ENCODE measurements at regions not wholly inside any gene's neighbourhood (a gene's known extent, or its start where the extent isn't known, plus 50 kb on each side); places are given as distances from the start of the nearest gene placed in this dataset.

- Histone ChIP-seq H3K27ac (ENCODE audit: low read depth in 1 of 2, low read length in 2 of 2) (no peak overlapping the region), H3K36me3 (ENCODE audit: control insufficient read depth in 4 of 4, insufficient read depth in 3 of 4, low read depth in 1 of 4, low read length in 3 of 4) (no peaks in the 10 kb centered on the region), H3K9me3 (ENCODE audit: control insufficient read depth in 4 of 4, low read length in 3 of 4) (no peaks in the 10 kb centered on the region), H3K4me1 (ENCODE audit: control insufficient read depth in 4 of 4, insufficient read depth in 4 of 4, low read length in 3 of 4) (no peaks in the 10 kb centered on the region), H3K4me3 (ENCODE audit: low read depth in 1 of 3, low read length in 3 of 3) (no peak overlapping the region), H3K27me3 (ENCODE audit: control insufficient read depth in 4 of 4, insufficient read depth in 4 of 4, low read length in 3 of 4) (no peaks in the 10 kb centered on the region), H3K9ac (ENCODE audit: low read depth in 1 of 2, low read length in 2 of 2) (no peak overlapping the region)
- WGBS, result 58% methylated on average over 3 of the region's 3 CpGs
- TF ChIP-seq REST (IDR thresholded peaks at IDR 0.05) (no peak), HNF4G (IDR thresholded peaks at IDR 0.05) (no peak), YY1 (IDR thresholded peaks at IDR 0.05) (no peak)
- TF ChIP-seq, protein P1, sequence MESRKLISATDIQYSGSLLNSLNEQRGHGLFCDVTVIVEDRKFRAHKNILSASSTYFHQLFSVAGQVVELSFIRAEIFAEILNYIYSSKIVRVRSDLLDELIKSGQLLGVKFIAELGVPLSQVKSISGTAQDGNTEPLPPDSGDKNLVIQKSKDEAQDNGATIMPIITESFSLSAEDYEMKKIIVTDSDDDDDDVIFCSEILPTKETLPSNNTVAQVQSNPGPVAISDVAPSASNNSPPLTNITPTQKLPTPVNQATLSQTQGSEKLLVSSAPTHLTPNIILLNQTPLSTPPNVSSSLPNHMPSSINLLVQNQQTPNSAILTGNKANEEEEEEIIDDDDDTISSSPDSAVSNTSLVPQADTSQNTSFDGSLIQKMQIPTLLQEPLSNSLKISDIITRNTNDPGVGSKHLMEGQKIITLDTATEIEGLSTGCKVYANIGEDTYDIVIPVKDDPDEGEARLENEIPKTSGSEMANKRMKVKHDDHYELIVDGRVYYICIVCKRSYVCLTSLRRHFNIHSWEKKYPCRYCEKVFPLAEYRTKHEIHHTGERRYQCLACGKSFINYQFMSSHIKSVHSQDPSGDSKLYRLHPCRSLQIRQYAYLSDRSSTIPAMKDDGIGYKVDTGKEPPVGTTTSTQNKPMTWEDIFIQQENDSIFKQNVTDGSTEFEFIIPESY (IDR thresholded peaks at IDR 0.05), result no peak
- no peak for DNase-seq (ENCODE audit: low spot score)
These were observed 169.2 kb upstream of the NBEA start for GRCh38 chr13:34772881-34773280.

GRCh38 chr13:34776390-34776981, 165.6 kb upstream of the NBEA start:
- WGBS, result 75% methylated on average over 2 of the region's 2 CpGs
- no peak for TF ChIP-seq SP1 (IDR thresholded peaks at IDR 0.05)
- TF ChIP-seq, protein P1 (IDR thresholded peaks at IDR 0.05), result no peak
- no peak for TF ChIP-seq REST (IDR thresholded peaks at IDR 0.05)
- TF ChIP-seq NR2F2 (IDR thresholded peaks at IDR 0.05), result no peak

More at GRCh38 chr13:34776390-34776981, 165.6 kb upstream of the NBEA start:
- Histone ChIP-seq H3K9ac (ENCODE audit: low read depth in 1 of 2, low read length in 2 of 2) (no peak overlapping the region), H3K9me3 (ENCODE audit: control insufficient read depth in 4 of 4, low read length in 3 of 4) (no peaks in the 10 kb centered on the region), H3K4me1 (ENCODE audit: control insufficient read depth in 4 of 4, insufficient read depth in 4 of 4, low read length in 3 of 4) (no peaks in the 10 kb centered on the region), H3K36me3 (ENCODE audit: control insufficient read depth in 4 of 4, insufficient read depth in 3 of 4, low read depth in 1 of 4, low read length in 3 of 4) (no peaks in the 10 kb centered on the region), H3K4me3 (ENCODE audit: low read depth in 1 of 3, low read length in 3 of 3) (no peak overlapping the region), H3K27me3 (ENCODE audit: control insufficient read depth in 4 of 4, insufficient read depth in 4 of 4, low read length in 3 of 4) (no peaks in the 10 kb centered on the region), H3K27ac (ENCODE audit: low read depth in 1 of 2, low read length in 2 of 2) (no peak overlapping the region)
- DNase-seq (ENCODE audit: low spot score), result no peak

Data from liver (tissue), 7 donors.